MV-4-11 (cell line): ENCODE measurements at regions not wholly inside any gene's neighbourhood (a gene's known extent, or its start where the extent isn't known, plus 50 kb on each side); places are given as distances from the start of the nearest gene placed in this dataset.

ENCODE experiments used
- DNase-seq: peaks from one replicate; lab custom pipeline; 2025; lab: John Stamatoyannopoulos, UW

GRCh38 chrX:79645749-79646148 is 278.6 kb upstream of the ITM2A start:
- no peak for DNase-seq

- no peak for DNase-seq
These were observed 264.4 kb upstream of the ITM2A start for GRCh38 chrX:79631526-79631925.

GRCh38 chrX:79630033-79631009 is 263.2 kb upstream of the ITM2A start:
- no peak for DNase-seq

- no peak for DNase-seq
These were observed 256.1 kb upstream of the ITM2A start for GRCh38 chrX:79623098-79623762.

- DNase-seq: no peak
These were observed 251.1 kb upstream of the ITM2A start for GRCh38 chrX:79618280-79618679.

GRCh38 chrX:79604364-79604763 is 237.2 kb upstream of the ITM2A start:
- no peak for DNase-seq

- no peak for DNase-seq
These were observed 234.4 kb upstream of the ITM2A start for GRCh38 chrX:79601341-79602131.

- DNase-seq: no peak
These were observed 225.1 kb upstream of the ITM2A start for GRCh38 chrX:79592259-79592658.

GRCh38 chrX:79588233-79588632 is 221.1 kb upstream of the ITM2A start:
- DNase-seq: no peak

GRCh38 chrX:79573760-79574159 is 206.6 kb upstream of the ITM2A start:
- no peak for DNase-seq

- no peak for DNase-seq
These were observed 205.4 kb upstream of the ITM2A start for GRCh38 chrX:79572566-79572965.

- DNase-seq: no peak
These were observed 203.5 kb upstream of the ITM2A start for GRCh38 chrX:79570524-79571240.

GRCh38 chrX:79568309-79568708 is 201.2 kb upstream of the ITM2A start:
- no peak for DNase-seq

GRCh38 chrX:79564362-79564761 is 197.2 kb upstream of the ITM2A start:
- DNase-seq: no peak

GRCh38 chrX:79559290-79559689 is 192.2 kb upstream of the ITM2A start:
- DNase-seq: no peak

GRCh38 chrX:79557212-79557611 is 190.1 kb upstream of the ITM2A start:
- DNase-seq: no peak

- no peak for DNase-seq
These were observed 189.7 kb upstream of the ITM2A start for GRCh38 chrX:79556800-79557199.

- DNase-seq: no peak
These were observed 163.4 kb upstream of the ITM2A start for GRCh38 chrX:79530310-79531108.

GRCh38 chrX:79524642-79525041 is 157.5 kb upstream of the ITM2A start:
- DNase-seq: peak; percentile 6

GRCh38 chrX:79515529-79515928 is 148.4 kb upstream of the ITM2A start:
- DNase-seq: no peak

- no peak for DNase-seq
These were observed 144.7 kb upstream of the ITM2A start for GRCh38 chrX:79511799-79512198.
